Hindlimb muscle (tissue), 1 donor: ENCODE measurements at regions not wholly inside any gene's neighbourhood (a gene's known extent, or its start where the extent isn't known, plus 50 kb on each side); places are given as distances from the start of the nearest gene placed in this dataset.

Source experiments
- DNase-seq: peaks from one replicate; pipeline ENCODE4 v3.0.0-alpha.2; 2013

GRCh38 chr6:132089173-132089572 is 138.0 kb upstream of the CCN2 start:
- no peak for DNase-seq

- DNase-seq, result no peak
Measured at GRCh38 chr6:132088150-132088549, 137.0 kb upstream of the CCN2 start.

GRCh38 chr6:132087391-132087790 is 136.2 kb upstream of the CCN2 start:
- no peak for DNase-seq

GRCh38 chr6:132085731-132086130 is 134.6 kb upstream of the CCN2 start:
- no peak for DNase-seq

- no peak for DNase-seq
Measured at GRCh38 chr6:132084811-132085509, 133.8 kb upstream of the CCN2 start.

- no peak for DNase-seq
Measured at GRCh38 chr6:132082421-132082820, 131.2 kb upstream of the CCN2 start.

- no peak for DNase-seq
Measured at GRCh38 chr6:132081338-132081737, 130.2 kb upstream of the CCN2 start.

- no peak for DNase-seq
Measured at GRCh38 chr6:132079286-132079685, 128.1 kb upstream of the CCN2 start.

- no peak for DNase-seq
Measured at GRCh38 chr6:132076452-132076851, 125.3 kb upstream of the CCN2 start.

GRCh38 chr6:132072831-132073230 is 121.7 kb upstream of the CCN2 start:
- no peak for DNase-seq

GRCh38 chr6:132072271-132072670 is 121.1 kb upstream of the CCN2 start:
- no peak for DNase-seq

GRCh38 chr6:132070356-132070755 is 119.2 kb upstream of the CCN2 start:
- no peak for DNase-seq

GRCh38 chr6:132068766-132069165 is 117.6 kb upstream of the CCN2 start:
- no peak for DNase-seq

- DNase-seq, result no peak
Measured at GRCh38 chr6:132067286-132067685, 116.1 kb upstream of the CCN2 start.

- no peak for DNase-seq
Measured at GRCh38 chr6:132065556-132065955, 114.4 kb upstream of the CCN2 start.

GRCh38 chr6:132063738-132064137 is 112.6 kb upstream of the CCN2 start:
- no peak for DNase-seq

GRCh38 chr6:132063204-132063603 is 112.0 kb upstream of the CCN2 start:
- DNase-seq, result no peak

GRCh38 chr6:132062626-132063025 is 111.5 kb upstream of the CCN2 start:
- DNase-seq, result no peak

GRCh38 chr6:132061381-132061780 is 110.2 kb upstream of the CCN2 start:
- no peak for DNase-seq

GRCh38 chr6:132060591-132060990 is 109.4 kb upstream of the CCN2 start:
- DNase-seq, result no peak

- DNase-seq, result peak; percentile 53
Measured at GRCh38 chr6:132058975-132059374, 107.8 kb upstream of the CCN2 start.

- no peak for DNase-seq
Measured at GRCh38 chr6:132054525-132054924, 103.4 kb upstream of the CCN2 start.

GRCh38 chr6:132053511-132053910 is 102.3 kb upstream of the CCN2 start:
- DNase-seq, result no peak

- no peak for DNase-seq
Measured at GRCh38 chr6:132052096-132052495, 100.9 kb upstream of the CCN2 start.

- no peak for DNase-seq
Measured at GRCh38 chr6:132045877-132046276, 94.7 kb upstream of the CCN2 start.
